Left hindlimb (tissue), 1 donor: ENCODE measurements at regions not wholly inside any gene's neighbourhood (a gene's known extent, or its start where the extent isn't known, plus 50 kb on each side); places are given as distances from the start of the nearest gene placed in this dataset.
"Not testable (repeated sequence)": the region's sequence is repeated elsewhere in the genome, so short reads cannot be mapped to it uniquely, and the experiment has no call there.

Experiments used
- DNase-seq: peaks from one replicate; pipeline ENCODE4 v3.0.0-alpha.2; 2018

- DNase-seq = no peak
These were observed 211.1 kb upstream of the XIST start for GRCh38 chrX:74063426-74064155.

GRCh38 chrX:74061879-74062278 is 209.4 kb upstream of the XIST start:
- no peak for DNase-seq

GRCh38 chrX:74049126-74049525 is 196.6 kb upstream of the XIST start:
- DNase-seq = no peak

GRCh38 chrX:74034066-74034465 is 181.6 kb upstream of the XIST start:
- DNase-seq = not testable (repeated sequence)

GRCh38 chrX:74031527-74031926 is 179.0 kb upstream of the XIST start:
- not testable (repeated sequence) for DNase-seq

GRCh38 chrX:74030766-74031165 is 178.3 kb upstream of the XIST start:
- not testable (repeated sequence) for DNase-seq

- DNase-seq = not testable (repeated sequence)
These were observed 172.6 kb upstream of the XIST start for GRCh38 chrX:74025145-74025544.

GRCh38 chrX:74023203-74023602 is 170.7 kb upstream of the XIST start:
- DNase-seq = no peak

- no peak for DNase-seq
These were observed 165.7 kb upstream of the XIST start for GRCh38 chrX:74018253-74018652.

- no peak for DNase-seq
These were observed 163.0 kb upstream of the XIST start for GRCh38 chrX:74015379-74016019.

GRCh38 chrX:74009041-74009440 is 156.5 kb upstream of the XIST start:
- no peak for DNase-seq

GRCh38 chrX:73992019-73992418 is 139.5 kb upstream of the XIST start:
- no peak for DNase-seq

- no peak for DNase-seq
These were observed 134.7 kb upstream of the XIST start for GRCh38 chrX:73987166-73987565.

- DNase-seq = no peak
These were observed 127.1 kb upstream of the XIST start for GRCh38 chrX:73979551-73980131.

GRCh38 chrX:73977542-73978169 is 125.1 kb upstream of the XIST start:
- DNase-seq = no peak

- DNase-seq = not testable (repeated sequence)
These were observed 114.9 kb upstream of the XIST start for GRCh38 chrX:73967461-73967860.

- no peak for DNase-seq
These were observed 113.3 kb upstream of the XIST start for GRCh38 chrX:73965833-73966232.

GRCh38 chrX:73964579-73964978 is 112.1 kb upstream of the XIST start:
- DNase-seq = no peak

GRCh38 chrX:73963682-73964081 is 111.2 kb upstream of the XIST start:
- no peak for DNase-seq

GRCh38 chrX:73962948-73963347 is 110.4 kb upstream of the XIST start:
- DNase-seq = no peak

GRCh38 chrX:73961867-73962266 is 109.4 kb upstream of the XIST start:
- not testable (repeated sequence) for DNase-seq

GRCh38 chrX:73944563-73944908 is 92.0 kb upstream of the XIST start:
- no peak for DNase-seq

- peak; percentile 88 for DNase-seq
These were observed 91.4 kb upstream of the XIST start for GRCh38 chrX:73943693-73944562.
